OCI-LY1 (cell line): ENCODE measurements at regions not wholly inside any gene's neighbourhood (a gene's known extent, or its start where the extent isn't known, plus 50 kb on each side); places are given as distances from the start of the nearest gene placed in this dataset.

Source experiments
- CTCF ChIP-seq: fragments of 200-600 bp; sonication (generic), shearing (Covaris generic); IDR thresholded peaks from 2 replicates; pipeline ENCODE4 v1.5.1; 2017; ENCODE audit warnings: mild to moderate bottlenecking, antibody characterized with exemption, low read length, moderate library complexity, mixed read lengths
- EZH2 ChIP-seq: fragments of 200-600 bp; sonication (generic), shearing (Covaris generic); IDR thresholded peaks from 2 replicates; pipeline ENCODE4 v1.8.0; 2017; ENCODE audit warnings: borderline replicate concordance, mixed run types, mild to moderate bottlenecking, antibody characterized with exemption, low read length, moderate library complexity, mixed read lengths

- no peak for TF ChIP-seq CTCF
- no peak for TF ChIP-seq EZH2
These were observed 231.7 kb downstream of the SIM1 start for GRCh38 chr6:100232781-100233573.
